HG02642 (cell line): ENCODE measurements at regions not wholly inside any gene's neighbourhood (a gene's known extent, or its start where the extent isn't known, plus 50 kb on each side); places are given as distances from the start of the nearest gene placed in this dataset.

Source experiments
- ATAC-seq: cut with Tn5 transposase; IDR thresholded peaks from one replicate; pipeline ENCODE4 v1.9.1; 2021; ENCODE audit warnings: mild to moderate bottlenecking; ENCODE audit not compliant: unreplicated experiment, poor library complexity

DNA sequence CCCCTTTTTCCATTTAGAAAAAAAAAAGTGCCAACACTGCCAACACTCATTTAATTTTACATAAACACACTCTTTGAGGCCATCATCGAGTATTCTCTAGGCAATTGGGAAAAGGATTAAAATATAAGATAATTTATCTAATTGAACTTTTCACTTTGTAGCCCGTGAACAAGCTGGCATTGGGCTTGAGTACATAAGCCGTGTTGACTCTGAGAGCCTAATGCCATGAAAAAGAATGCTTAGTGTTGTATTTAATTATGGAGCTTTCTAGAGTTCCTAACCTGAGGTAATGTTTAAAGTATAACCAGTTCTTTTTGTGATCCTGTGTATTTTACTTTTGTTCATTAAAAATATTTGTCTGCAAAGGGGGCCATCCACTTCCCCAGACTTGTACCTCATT is 193.8 kb downstream of the LYPLAL1 start:
- ATAC-seq, result no peak

DNA sequence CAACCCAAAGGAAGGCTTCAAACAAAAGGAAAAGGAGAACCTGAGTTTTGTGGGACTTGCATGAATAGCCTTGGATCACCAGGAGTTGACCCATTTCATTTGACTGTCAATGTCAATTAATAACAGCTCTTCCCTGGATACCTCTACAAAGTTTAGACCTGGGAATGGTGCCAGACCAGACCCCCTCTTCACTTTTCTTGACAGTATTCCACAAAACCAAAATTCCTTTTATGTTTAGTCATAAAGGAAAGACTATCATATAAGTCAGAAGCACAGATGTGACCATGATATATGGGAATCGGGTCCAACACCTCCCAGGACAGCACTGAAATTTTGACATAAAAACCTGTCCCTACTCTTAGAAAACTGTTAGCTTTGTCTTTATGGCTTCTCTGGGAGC is 191.8 kb downstream of the LYPLAL1 start:
- no peak for ATAC-seq

DNA sequence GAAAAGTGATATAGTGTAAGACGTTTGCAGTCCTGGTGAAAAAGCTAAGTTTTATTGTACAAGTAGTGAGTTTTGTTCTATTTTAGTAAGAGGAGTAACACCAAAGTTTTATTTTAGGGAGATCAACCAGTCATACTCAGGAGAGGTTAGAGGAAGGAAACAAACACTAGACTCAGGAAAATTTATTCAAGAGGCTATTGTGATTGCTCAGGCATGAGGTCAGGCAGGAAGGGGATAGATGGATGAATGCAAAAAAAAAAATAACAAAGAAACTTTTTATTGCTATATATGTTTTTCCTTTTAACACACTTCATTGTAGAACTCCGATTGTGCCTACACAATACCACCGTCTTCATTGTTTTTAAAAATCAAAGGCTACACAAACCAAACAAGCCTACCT is 189.0 kb downstream of the LYPLAL1 start:
- ATAC-seq, result no peak

DNA sequence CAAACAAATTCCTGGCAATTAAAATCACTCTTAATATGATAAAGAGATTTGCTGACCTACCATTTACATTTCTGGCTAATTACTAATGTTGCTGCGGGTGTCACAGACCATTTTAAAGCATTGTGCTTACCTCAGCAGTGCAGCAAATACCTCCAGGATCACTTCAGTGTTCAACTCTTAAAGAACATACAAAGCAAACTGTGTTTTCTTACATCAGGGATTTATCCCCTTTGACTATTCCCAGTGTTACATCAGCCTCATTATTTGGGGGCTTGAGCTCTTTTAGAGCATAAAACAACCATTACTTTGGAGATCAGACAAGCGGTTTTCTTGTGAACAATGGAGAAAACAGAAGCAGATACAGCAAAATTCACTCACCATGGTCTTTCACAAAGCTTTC is 185.4 kb downstream of the LYPLAL1 start:
- no peak for ATAC-seq

DNA sequence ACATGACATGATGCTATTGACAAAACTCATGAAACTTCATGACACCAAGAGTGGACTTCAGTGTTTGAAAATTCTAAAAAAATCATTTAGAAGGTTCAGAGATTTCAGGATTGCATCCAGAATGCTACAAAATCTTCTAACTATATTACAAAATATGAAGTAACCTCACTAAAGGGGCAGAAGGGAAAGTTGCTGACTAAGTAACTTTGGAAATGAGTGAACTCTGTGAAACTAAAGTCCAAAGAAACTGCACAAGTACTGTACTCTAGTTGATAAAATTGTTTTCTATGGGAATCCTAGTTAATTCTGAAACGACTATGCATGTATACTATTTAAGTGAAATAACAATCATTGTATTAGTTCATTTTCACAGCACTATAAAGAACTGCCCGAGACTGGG is 184.4 kb downstream of the LYPLAL1 start:
- no peak for ATAC-seq

DNA sequence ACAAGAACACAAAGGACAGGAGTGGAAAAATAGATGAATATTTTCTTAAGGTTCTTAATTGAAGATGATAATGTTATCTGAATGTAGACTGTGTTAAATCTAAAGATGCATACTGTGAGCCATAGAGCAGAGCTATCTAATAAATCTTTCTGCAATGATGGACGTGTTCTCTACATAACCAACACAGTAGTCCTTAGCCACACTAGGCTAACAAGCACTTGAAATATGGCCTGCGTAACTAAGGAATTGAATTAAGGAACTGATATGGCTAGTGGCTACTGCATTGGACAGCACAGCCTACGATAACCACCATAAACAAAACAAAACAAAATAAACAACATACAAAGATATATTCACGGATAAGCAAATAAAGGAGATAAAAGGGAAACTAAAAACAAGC is 181.3 kb downstream of the LYPLAL1 start:
- ATAC-seq, result no peak

DNA sequence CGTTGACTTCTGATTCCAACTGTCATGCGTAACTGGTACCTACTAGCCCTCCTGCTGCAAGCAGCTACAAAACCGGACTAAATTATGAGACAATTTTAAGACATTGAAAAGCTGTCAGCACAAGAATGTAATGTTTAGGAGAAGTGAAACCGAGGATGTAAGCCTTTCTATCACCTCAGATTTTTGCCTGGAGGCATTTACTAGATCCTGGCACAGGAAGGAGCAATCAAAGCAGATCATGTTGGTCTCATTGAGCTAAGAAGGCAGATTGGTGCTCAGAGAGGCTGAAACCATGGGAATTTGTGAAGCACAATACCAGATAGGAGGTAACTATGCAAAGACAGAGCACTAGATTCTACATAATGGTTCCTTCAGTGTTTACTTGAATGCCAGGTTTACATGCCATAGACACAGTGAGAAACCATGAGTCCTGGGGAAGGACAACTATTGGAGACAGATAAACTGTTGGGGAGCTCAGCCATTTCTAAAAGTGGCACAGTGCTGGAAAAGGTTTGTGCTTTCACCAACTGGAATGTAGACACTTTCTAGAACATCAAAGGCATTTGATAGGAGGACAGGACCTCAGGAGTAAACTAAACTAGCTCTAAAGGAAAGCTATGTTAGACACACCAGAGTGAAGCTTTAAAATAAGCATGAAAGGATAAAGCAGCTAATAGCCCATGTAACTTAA is 179.4 kb downstream of the LYPLAL1 start:
- ATAC-seq, result no peak

DNA sequence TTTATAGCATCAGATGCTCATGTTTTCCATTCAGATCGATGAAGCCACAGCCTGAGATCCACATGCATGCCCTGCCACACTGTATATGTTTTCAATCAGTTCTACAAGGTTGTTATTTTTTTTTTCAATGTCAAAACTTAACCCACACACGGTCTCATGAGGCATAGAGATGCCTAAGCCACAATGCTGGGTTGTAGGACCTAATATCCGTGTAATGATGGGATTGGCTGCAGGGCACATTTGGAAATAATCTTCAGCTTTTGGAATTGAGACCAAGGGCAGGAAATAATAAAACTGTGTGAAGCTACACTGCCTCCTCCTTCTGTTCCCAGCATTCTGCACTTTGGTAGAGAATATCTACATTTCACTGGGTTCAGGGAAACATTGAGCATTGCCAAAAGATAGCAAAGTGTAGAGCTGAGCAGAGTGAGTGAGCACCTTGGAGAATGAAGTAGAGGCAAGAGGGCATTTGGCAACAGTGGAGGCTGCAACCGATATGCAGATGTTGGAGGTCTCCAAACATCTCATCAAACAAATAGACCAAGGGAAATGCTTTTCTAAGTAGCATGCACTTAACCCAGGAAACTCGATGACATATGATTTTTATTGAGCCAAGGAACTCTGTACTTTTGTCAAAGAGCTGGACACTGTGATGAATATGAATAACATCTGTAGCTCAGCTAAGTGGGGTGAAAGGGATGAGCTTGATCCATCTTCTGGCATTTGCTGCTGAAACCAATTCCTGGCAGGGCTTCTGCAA is 176.7 kb downstream of the LYPLAL1 start:
- no peak for ATAC-seq

DNA sequence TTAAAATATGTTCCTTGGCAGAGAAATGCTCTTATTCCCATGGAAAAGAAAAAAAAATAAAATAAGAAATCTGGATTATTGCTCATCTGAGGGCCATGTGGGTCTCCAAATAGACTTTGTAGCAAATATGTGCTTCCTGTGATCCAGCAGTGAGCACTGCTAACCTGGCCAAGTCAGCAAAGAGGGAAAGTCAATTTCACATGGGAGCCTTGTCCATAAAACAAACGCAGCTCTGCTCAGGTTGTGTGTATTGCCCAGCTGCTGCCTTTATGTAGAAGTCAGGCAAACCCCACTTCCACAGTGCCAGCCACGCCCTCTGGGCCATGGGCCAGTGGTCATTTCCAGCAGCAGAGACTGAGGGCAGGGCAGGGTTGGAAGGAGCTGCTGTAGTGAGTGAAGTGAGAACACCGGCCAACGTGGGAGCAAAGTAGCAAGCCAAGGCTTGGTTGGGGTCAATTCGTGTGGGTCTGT is 174.3 kb downstream of the LYPLAL1 start:
- ATAC-seq, result no peak

DNA sequence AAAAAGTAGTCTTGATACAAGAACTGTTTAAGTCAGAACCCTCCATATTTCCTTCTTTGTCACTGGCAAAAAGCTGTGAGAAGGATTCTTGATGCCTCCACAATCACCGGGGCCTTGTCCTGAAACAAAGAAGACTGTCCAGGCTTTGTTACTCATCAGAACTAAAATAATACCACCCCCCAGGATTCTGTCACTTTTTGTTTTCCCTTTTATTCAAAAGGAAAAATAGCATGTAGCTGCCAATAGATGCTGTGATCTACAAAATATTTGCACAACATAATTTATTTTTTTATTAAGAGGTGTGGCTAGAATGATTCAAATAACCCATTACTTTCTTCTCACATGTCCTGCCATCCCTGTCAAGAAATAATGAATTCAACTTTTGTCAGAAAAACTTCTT is 173.7 kb downstream of the LYPLAL1 start:
- no peak for ATAC-seq

DNA sequence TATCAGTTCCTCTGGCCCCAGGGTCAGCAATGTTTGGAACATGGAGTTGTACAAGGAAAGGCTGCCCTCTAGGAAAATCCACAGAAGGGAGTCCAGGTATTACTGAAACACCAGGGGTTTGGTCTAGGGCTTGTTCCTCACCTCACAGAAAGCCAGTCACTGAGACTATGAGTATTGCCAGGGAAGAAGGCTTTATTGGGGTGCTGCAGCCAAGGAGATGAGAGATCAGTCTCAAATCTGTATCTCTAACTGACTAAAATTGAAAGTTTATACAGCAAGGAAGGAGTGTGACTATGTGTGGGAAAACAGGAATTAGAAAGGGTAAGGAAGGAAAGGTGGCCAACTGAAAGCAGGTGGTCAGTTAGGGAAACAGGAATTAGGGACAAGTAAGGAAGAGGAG is 172.3 kb downstream of the LYPLAL1 start:
- ATAC-seq, result no peak

DNA sequence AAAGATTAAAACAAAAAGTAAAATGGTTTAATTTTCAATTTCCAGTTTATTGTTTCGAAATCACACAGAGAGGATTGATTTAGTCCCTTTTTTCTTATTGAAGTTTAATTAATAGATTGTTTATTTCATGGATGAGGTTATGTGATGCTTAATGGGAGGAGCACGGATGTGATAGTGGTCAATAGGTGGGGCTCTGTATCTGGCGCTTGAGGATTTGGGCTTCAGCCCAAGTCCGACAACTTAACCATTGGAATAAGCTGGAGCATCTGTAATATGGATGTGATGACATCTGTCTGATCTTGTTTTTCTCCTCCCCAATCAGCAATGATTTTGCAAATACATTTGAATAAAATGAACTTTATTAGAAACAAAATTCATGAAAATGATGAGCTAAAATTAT is 169.2 kb downstream of the LYPLAL1 start:
- no peak for ATAC-seq

DNA sequence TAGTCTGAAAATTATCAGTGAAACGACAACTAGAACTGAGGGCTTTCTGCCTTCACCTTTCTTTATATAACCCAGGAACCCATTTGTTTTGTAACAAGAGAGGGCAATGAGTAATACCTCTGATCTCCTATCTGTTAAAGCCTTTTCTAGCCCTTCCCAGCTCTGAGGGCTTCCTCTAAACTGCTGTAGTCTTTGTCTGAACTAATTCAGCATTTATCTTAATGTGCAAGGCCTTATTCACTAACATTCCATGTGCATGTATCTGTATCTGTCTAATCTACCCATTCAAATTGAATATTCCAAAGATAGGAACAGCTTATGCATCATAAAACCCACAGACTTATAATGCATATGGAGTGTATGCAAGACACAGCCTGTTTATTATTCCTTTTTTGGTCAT is 167.1 kb downstream of the LYPLAL1 start:
- ATAC-seq, result no peak

DNA sequence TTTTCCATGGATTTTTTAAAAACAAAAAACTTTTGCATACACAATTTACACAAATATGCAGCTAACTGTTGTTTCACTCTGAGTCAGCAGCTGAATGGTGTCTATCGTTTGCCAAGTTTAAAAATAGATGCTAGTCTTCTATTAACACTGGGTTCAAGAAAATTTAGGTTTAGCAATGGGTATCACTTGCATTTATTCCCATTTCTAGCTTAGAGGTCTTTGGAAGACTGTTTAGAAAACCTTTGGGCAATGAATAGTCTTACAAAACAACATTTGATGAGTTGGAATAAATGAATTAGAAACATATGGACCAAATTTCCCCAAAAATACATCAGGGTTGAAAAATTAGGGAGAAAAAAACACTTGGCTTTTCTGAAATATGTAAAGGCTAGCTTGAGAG is 165.8 kb downstream of the LYPLAL1 start:
- no peak for ATAC-seq

DNA sequence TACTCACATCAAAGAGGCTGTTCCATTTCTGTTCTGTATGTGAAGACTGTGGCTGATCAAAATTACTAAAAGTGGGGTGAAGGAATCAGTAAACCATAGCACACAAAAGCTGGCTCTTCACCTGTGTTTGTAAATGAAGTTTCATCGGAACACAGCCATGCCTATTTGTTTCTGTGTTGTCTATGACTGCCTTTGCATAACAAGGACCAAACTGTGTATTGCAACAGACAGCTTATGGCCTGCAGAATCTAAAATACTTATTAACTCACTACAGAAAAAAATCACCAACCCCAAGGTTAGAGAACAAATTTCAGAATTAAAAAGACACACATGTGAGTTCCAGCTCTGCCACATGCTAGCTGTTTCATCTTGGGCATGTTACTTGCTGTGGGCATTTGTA is 163.9 kb downstream of the LYPLAL1 start:
- ATAC-seq, result no peak

DNA sequence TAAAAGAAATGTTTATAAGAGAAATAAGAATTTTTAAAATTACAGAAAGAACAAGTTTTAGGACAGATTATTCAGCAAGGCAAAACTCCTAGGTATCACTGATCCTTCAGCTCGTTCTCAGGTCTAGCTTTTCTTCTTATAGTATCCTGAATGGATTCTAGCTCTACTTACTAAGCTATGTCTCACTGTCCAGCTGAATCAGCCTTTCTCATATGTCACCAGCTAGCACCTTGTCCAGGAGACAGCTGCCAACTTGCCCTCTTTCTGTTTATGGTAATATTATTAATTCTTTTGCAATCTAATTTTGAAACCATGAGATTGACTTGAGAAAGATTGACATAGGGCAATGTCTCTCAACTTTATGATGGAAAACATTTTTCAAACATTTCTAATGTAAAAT is 159.9 kb downstream of the LYPLAL1 start:
- ATAC-seq, result no peak

DNA sequence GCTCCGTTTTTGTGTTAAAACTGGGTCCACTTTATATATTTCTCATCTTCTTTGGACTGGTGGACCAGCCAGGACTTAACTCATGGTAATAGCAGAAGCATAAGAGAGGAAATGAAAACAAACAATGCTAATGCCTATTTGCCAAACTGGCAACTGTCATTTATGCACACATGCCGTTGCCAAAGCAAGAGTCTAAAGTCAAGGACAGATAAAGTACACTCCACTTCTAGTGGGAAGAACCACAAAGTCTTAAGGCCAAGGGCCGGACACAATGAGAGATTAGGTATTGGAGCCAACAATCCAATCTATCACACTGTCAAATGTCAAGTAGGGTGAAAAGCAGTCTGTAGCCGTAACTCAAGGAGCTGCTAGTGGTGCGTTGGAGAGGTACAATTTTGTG is 157.7 kb downstream of the LYPLAL1 start:
- ATAC-seq, result no peak

DNA sequence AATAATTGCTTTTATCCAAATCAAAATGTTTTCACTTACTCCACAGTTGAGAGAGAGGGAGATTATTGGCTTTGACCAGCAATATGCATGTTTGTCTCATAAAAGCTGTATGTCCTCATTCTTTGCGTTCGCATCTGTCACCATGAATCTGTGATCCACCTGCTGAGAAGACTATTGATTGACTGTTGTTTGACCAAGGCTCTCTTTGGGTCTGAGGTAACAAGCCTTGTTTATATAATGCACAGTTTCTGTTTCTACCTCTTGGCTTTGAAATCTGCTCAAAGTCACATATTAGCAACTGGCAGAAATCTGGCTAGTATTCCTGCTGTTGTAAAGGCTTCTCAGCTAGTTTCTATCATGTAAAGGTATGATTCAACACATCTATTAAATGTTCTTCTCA is 157.0 kb downstream of the LYPLAL1 start:
- ATAC-seq, result no peak

DNA sequence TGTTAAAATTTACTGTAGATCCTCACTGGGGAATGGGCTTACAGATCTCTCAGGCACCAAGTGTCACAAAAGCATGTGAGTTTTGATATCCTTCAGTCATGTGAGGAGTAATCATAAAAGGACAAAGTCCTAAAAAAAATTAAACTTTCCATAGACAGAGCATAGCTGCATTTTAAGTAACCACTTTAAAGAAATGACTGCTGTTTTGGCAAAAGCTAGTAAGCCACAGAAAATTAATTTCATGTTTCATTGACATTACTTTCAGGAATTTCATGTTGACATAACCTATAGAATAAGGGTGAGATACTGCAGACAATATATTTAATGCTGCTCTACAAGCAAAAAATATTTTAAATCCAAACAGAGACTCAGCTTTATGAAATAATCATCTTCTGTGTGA is 156.3 kb downstream of the LYPLAL1 start:
- no peak for ATAC-seq

DNA sequence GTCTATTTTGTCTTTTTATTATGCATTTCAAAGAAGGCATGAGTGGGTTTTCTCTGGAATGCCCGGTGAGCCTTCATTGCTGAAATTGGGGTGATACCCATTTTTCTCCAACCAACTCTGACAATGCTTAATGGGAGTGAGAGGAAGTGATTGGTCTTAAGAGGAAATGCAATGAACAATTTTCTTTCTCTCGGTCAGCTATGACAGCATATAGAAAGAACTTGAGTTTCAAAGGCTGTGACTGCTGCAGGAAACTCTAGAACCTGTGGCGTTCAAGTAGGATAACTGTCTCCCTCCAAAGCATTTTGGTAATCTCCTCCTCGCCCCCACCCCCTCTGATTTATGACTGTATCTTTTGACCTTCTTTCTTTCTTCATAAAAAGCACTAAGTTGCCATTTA is 155.9 kb downstream of the LYPLAL1 start:
- no peak for ATAC-seq

DNA sequence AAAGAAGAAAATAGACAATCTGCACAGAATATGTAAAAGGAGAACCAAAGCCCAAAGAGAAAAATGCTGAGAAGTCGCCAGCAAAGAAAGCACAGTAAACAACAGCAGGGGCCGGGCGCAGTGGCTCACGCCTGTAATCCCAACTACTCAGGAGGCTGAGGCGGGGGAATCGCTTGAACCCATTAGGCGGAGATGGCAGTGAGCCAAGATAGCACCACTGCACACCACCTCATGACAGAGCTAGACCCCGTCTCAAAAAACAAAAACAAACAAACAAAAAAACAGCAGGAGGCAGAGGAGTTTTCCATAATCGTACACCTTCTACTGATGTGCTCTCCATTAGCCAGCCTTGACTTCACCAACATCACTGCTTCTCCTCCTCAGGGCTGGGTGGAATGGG is 153.2 kb downstream of the LYPLAL1 start:
- no peak for ATAC-seq

DNA sequence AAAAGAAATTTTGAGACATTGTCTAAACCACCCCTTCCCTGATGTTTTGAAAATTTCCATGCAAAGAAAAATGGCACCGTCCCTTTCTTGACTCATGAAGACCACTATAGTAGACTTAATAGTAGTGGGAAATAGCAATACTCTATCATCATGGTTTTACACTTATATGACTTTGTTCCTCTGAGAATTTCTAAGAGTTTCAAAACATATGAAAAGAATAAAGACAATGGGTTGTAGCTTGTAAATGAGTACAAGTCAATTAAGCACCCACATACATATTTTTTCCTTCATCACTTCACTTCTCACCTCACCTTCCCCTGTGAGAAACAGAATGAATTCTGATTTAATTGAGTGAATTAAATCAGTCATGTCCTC is 151.7 kb downstream of the LYPLAL1 start:
- ATAC-seq, result no peak
